ENCODE measurements at regions not wholly inside any gene's neighbourhood (a gene's known extent, or its start where the extent isn't known, plus 50 kb on each side); places are given as distances from the start of the nearest gene placed in this dataset.

DNA sequence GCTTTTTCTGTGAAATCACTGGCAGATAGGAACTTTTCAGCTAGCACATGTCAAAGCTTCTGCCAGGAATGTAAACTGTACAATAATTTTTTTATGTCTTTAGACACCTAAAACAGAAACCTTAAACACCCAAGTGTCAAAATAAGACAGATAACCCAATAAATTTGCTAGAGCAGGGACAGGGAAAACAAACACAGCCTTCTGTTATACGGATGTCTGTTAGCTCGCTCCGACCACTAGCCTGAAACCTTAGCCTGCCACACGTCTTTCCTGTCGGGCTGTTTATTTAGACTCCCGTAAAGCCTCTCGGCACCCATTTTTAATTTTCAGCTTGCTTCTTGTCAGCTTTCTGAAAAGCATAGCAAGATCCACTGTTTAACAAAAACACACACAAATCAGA is 355.4 kb upstream of the SLC24A2 start:
- H3K27me3 Mint-ChIP-seq (ENCODE audit: low read depth, unreplicated experiment): no peaks in the 10 kb centered on the region
- Histone ChIP-seq H2AFZ (ENCODE audit: low read depth, low read length) (peak overlapping the region; percentile 3), H3K27me3 (ENCODE audit: insufficient read depth, low read length) (no peaks in the 10 kb centered on the region), H3K27ac (ENCODE audit: low read depth, low read length) (no peak overlapping the region), H3K9me3 (ENCODE audit: insufficient read depth, low read depth, low read length) (no peaks in the 10 kb centered on the region), H4K20me1 (ENCODE audit: insufficient read depth, low read length) (no peaks in the 10 kb centered on the region), H3K4me3 (ENCODE audit: insufficient read depth, low read depth, low read length) (no peak overlapping the region), H3K4me2 (ENCODE audit: low read length) (peak overlapping the region; percentile 52), H3K9ac (ENCODE audit: low read length) (no peak overlapping the region), H3K36me3 (ENCODE audit: insufficient read depth, low read length) (no peaks in the 10 kb centered on the region), H3K4me1 (ENCODE audit: insufficient read depth, low read length) (no peaks in the 10 kb centered on the region), H3K79me2 (ENCODE audit: insufficient read depth, low read length) (no peaks in the 10 kb centered on the region)
- no peaks in the 10 kb centered on the region for H3K4me1 Mint-ChIP-seq (ENCODE audit: low read depth, unreplicated experiment)
- FAIRE-seq (no peak), DNase-seq (ENCODE audit: low read depth) (peak; percentile 4)
- peaks cover 4% of the 10 kb centered on the region for H3K9me3 Mint-ChIP-seq (ENCODE audit: unreplicated experiment)
- no peak overlapping the region for H3K4me3 Mint-ChIP-seq (ENCODE audit: unreplicated experiment)
- TF ChIP-seq, protein P1, sequence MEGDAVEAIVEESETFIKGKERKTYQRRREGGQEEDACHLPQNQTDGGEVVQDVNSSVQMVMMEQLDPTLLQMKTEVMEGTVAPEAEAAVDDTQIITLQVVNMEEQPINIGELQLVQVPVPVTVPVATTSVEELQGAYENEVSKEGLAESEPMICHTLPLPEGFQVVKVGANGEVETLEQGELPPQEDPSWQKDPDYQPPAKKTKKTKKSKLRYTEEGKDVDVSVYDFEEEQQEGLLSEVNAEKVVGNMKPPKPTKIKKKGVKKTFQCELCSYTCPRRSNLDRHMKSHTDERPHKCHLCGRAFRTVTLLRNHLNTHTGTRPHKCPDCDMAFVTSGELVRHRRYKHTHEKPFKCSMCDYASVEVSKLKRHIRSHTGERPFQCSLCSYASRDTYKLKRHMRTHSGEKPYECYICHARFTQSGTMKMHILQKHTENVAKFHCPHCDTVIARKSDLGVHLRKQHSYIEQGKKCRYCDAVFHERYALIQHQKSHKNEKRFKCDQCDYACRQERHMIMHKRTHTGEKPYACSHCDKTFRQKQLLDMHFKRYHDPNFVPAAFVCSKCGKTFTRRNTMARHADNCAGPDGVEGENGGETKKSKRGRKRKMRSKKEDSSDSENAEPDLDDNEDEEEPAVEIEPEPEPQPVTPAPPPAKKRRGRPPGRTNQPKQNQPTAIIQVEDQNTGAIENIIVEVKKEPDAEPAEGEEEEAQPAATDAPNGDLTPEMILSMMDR (IDR thresholded peaks at IDR 0.05; ENCODE audit: insufficient read depth, low read depth, low read length): no peak
- TF ChIP-seq EZH2 (IDR thresholded peaks at IDR 0.05; ENCODE audit: insufficient read depth, low read length): no peak
- H3K27ac Mint-ChIP-seq (ENCODE audit: unreplicated experiment): no peak overlapping the region
- H3K36me3 Mint-ChIP-seq (ENCODE audit: low read depth, unreplicated experiment): no peaks in the 10 kb centered on the region

DNA sequence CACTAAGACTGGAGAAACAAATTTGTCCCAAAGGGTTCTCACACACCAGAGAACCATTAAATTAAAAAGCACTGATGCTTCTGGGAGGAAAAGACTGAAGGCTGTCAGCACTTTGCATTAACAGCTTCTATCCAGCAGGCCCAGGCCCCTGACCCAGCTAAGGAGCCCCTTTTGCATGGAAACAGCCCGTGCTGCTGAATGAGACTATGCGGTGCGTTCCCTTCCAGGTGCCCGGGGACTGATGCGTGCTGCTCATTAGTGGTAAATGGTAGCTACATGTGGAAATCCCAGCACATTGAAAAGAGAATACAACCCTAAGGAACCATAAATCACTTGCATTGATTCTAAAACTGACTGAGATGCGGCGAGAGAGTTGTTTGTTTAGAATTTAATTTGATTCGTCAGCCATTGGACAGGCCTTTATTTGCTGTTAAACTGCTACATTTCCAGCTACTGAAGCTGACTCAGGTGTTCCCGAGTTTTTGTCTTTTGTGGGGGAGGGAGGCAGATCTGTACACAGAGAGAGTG is 351.0 kb upstream of the SLC24A2 start:
- no peak for TF ChIP-seq EZH2 (IDR thresholded peaks at IDR 0.05; ENCODE audit: insufficient read depth, low read length)
- TF ChIP-seq, protein P1 (IDR thresholded peaks at IDR 0.05; ENCODE audit: insufficient read depth, low read depth, low read length): no peak
- Mint-ChIP-seq H3K27ac (ENCODE audit: unreplicated experiment) (no peak overlapping the region), H3K9me3 (ENCODE audit: unreplicated experiment) (peaks cover 4% of the 10 kb centered on the region), H3K36me3 (ENCODE audit: low read depth, unreplicated experiment) (no peaks in the 10 kb centered on the region), H3K4me3 (ENCODE audit: unreplicated experiment) (no peak overlapping the region), H3K4me1 (ENCODE audit: low read depth, unreplicated experiment) (no peaks in the 10 kb centered on the region), H3K27me3 (ENCODE audit: low read depth, unreplicated experiment) (peaks cover 4% of the 10 kb centered on the region)
- no peaks in the 10 kb centered on the region for H3K27me3 ChIP-seq (ENCODE audit: insufficient read depth, low read length)
- DNase-seq (ENCODE audit: low read depth) (no peak), FAIRE-seq (no peak)
- no peak overlapping the region for H3K9ac ChIP-seq (ENCODE audit: low read length)
- H4K20me1 ChIP-seq (ENCODE audit: insufficient read depth, low read length): no peaks in the 10 kb centered on the region
- no peaks in the 10 kb centered on the region for H3K36me3 ChIP-seq (ENCODE audit: insufficient read depth, low read length)
- no peak overlapping the region for H3K27ac ChIP-seq (ENCODE audit: low read depth, low read length)
- H3K4me3 ChIP-seq (ENCODE audit: insufficient read depth, low read depth, low read length): no peak overlapping the region
- no peaks in the 10 kb centered on the region for H3K4me1 ChIP-seq (ENCODE audit: insufficient read depth, low read length)
- no peak overlapping the region for H3K4me2 ChIP-seq (ENCODE audit: low read length)
- no peaks in the 10 kb centered on the region for H3K9me3 ChIP-seq (ENCODE audit: insufficient read depth, low read depth, low read length)
- H2AFZ ChIP-seq (ENCODE audit: low read depth, low read length): no peak overlapping the region
- H3K79me2 ChIP-seq (ENCODE audit: insufficient read depth, low read length): no peaks in the 10 kb centered on the region

DNA sequence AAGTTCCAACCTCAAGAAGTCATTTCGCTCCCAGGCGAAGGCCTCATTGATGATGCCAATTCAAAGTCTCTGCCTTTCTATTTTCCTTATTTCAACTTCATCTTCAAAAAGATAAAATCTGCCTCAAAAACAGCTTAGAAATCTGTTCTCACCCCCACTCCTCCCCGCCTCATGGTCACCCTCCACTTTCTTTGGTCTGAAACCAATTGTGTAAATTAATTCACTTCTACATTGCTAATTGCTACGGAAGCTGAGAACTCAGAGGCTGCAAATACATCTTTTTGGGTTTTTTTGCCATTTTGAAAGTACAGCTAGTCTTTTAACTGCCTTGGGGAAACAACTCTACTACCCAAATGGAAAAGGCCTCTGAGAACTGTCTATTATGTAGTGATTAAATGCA is 350.0 kb upstream of the SLC24A2 start:
- Mint-ChIP-seq H3K27ac (ENCODE audit: unreplicated experiment) (no peak overlapping the region), H3K36me3 (ENCODE audit: low read depth, unreplicated experiment) (no peaks in the 10 kb centered on the region), H3K4me1 (ENCODE audit: low read depth, unreplicated experiment) (no peaks in the 10 kb centered on the region), H3K9me3 (ENCODE audit: unreplicated experiment) (peaks cover 4% of the 10 kb centered on the region), H3K4me3 (ENCODE audit: unreplicated experiment) (no peak overlapping the region), H3K27me3 (ENCODE audit: low read depth, unreplicated experiment) (peaks cover 4% of the 10 kb centered on the region)
- H3K4me2 ChIP-seq (ENCODE audit: low read length): no peak overlapping the region
- no peak for FAIRE-seq
- no peak for DNase-seq (ENCODE audit: low read depth)
- H3K27me3 ChIP-seq (ENCODE audit: insufficient read depth, low read length): no peaks in the 10 kb centered on the region
- H2AFZ ChIP-seq (ENCODE audit: low read depth, low read length): no peak overlapping the region
- TF ChIP-seq, protein P1 (IDR thresholded peaks at IDR 0.05; ENCODE audit: insufficient read depth, low read depth, low read length): no peak
- no peak for TF ChIP-seq EZH2 (IDR thresholded peaks at IDR 0.05; ENCODE audit: insufficient read depth, low read length)
- no peak overlapping the region for H3K9ac ChIP-seq (ENCODE audit: low read length)
- H3K4me1 ChIP-seq (ENCODE audit: insufficient read depth, low read length): no peaks in the 10 kb centered on the region
- no peak overlapping the region for H3K4me3 ChIP-seq (ENCODE audit: insufficient read depth, low read depth, low read length)
- no peak overlapping the region for H3K27ac ChIP-seq (ENCODE audit: low read depth, low read length)
- no peaks in the 10 kb centered on the region for H4K20me1 ChIP-seq (ENCODE audit: insufficient read depth, low read length)
- no peaks in the 10 kb centered on the region for H3K9me3 ChIP-seq (ENCODE audit: insufficient read depth, low read depth, low read length)
- no peaks in the 10 kb centered on the region for H3K36me3 ChIP-seq (ENCODE audit: insufficient read depth, low read length)
- H3K79me2 ChIP-seq (ENCODE audit: insufficient read depth, low read length): no peaks in the 10 kb centered on the region

All from astrocyte (in vitro differentiated cells and primary cell).